A673 (cell line): ENCODE measurements at regions not wholly inside any gene's neighbourhood (a gene's known extent, or its start where the extent isn't known, plus 50 kb on each side); places are given as distances from the start of the nearest gene placed in this dataset.

ENCODE experiments used
- BruUV-seq: library from RNA; stranded (reverse); fragments of 400-500 nt; replicated peaks from 2 replicates; lab custom pipeline; 2021; lab: Mats Ljungman, UMichigan
- CTCF ChIA-PET: fragments of 300-600 bp; sonication (Branson Sonifier 250); formaldehyde crosslinking; loops from one replicate; lab custom pipeline; 2022; ENCODE audit warnings: antibody characterized with exemption; lab: Charles Lee
- POLR2A ChIA-PET: fragments of 300-600 bp; sonication (Branson Sonifier 250); formaldehyde crosslinking; loops from one replicate; lab custom pipeline; 2022; ENCODE audit warnings: antibody characterized with exemption; ENCODE audit not compliant: low non-redundant PET; lab: Charles Lee
- DNase-seq: peaks from one replicate; pipeline ENCODE4 v3.0.0-alpha.2; 2015; ENCODE audit warnings: low spot score
- H3K27ac ChIP-seq: fragments of 200-600 bp; sonication (generic); 2 replicates; pipeline ENCODE4 v1.5.1; 2016; ENCODE audit warnings: mixed run types, low read depth, mild to moderate bottlenecking, mixed read lengths, antibody characterized with exemption, low read length; ENCODE audit not compliant: poor library complexity, severe bottlenecking
- H3K27me3 ChIP-seq: fragments of 200-600 bp; sonication (generic); replicated peaks from 2 replicates; pipeline ENCODE4 v1.6.1; 2017; ENCODE audit warnings: mixed run types, low read depth, mild to moderate bottlenecking, mixed read lengths, antibody characterized with exemption, low read length; ENCODE audit not compliant: insufficient read depth, poor library complexity
- H3K36me3 ChIP-seq: fragments of 200-600 bp; sonication (generic); 2 replicates; pipeline ENCODE4 v1.6.1; 2016; ENCODE audit warnings: mixed run types, mild to moderate bottlenecking, mixed read lengths, antibody characterized with exemption, low read length; ENCODE audit not compliant: insufficient read depth, poor library complexity, severe bottlenecking
- H3K4me1 ChIP-seq: fragments of 200-600 bp; sonication (generic); 2 replicates; pipeline ENCODE4 v1.6.1; 2017; ENCODE audit warnings: mixed run types, mild to moderate bottlenecking, mixed read lengths, antibody characterized with exemption, low read length; ENCODE audit not compliant: insufficient read depth, poor library complexity, severe bottlenecking
- H3K4me3 ChIP-seq: fragments of 200-600 bp; sonication (generic); 2 replicates; pipeline ENCODE4 v1.5.1; 2016; ENCODE audit warnings: low read depth, mixed run types, mild to moderate bottlenecking, mixed read lengths, low read length; ENCODE audit not compliant: poor library complexity, severe bottlenecking
- H3K9me3 ChIP-seq: fragments of 200-600 bp; sonication (generic); 2 replicates; pipeline ENCODE4 v1.6.1; 2016; ENCODE audit warnings: mixed run types, low read depth, mild to moderate bottlenecking, mixed read lengths, antibody characterized with exemption, low read length; ENCODE audit not compliant: poor library complexity, severe bottlenecking
- CTCF ChIP-seq: fragments of 300-800, 200-600 bp; sonication (generic); conservative IDR thresholded peaks from 2 replicates; pipeline ENCODE4 v1.5.1; 2017; ENCODE audit warnings: low read depth, mild to moderate bottlenecking, antibody characterized with exemption, low read length, moderate library complexity, mixed read lengths
- EZH2 ChIP-seq: fragments of 200-600 bp; sonication (generic); IDR thresholded peaks from 2 replicates; pipeline ENCODE4 v1.6.1; 2017; ENCODE audit warnings: borderline replicate concordance, low read depth, mild to moderate bottlenecking, mixed read lengths, antibody characterized with exemption, low read length; ENCODE audit not compliant: poor library complexity, severe bottlenecking
- intact Hi-C: fragments of 100-400 bp; cut with micrococcal nuclease; formaldehyde crosslinking; loops from one replicate; pipeline ENCODE4 v1.10.0; 2022; ENCODE audit not compliant: unreplicated experiment

GRCh38 chr13:104872153-104872552 is 1663.3 kb downstream of the EFNB2 start:
- intact Hi-C loops, result no loop called here
- no peaks in the 10 kb centered on the region for H3K4me1 ChIP-seq
- H3K9me3 ChIP-seq, result no peaks in the 10 kb centered on the region
- H3K27me3 ChIP-seq, result no peaks in the 10 kb centered on the region
- H3K27ac ChIP-seq, result no peak overlapping the region
- ChIA-PET POLR2A (no interaction called here), CTCF (no interaction called here)
- no peaks in the 10 kb centered on the region for H3K36me3 ChIP-seq
- BruUV-seq, result no TSS peak
- H3K4me3 ChIP-seq, result no peak overlapping the region
- TF ChIP-seq EZH2 (no peak), CTCF (no peak)
- DNase-seq, result no peak

- H3K27me3 ChIP-seq, result no peaks in the 10 kb centered on the region
- TF ChIP-seq CTCF (no peak), EZH2 (no peak)
- H3K36me3 ChIP-seq, result no peaks in the 10 kb centered on the region
- DNase-seq, result no peak
- BruUV-seq, result no TSS peak
- no peaks in the 10 kb centered on the region for H3K9me3 ChIP-seq
- POLR2A ChIA-PET, result no interaction called here
- intact Hi-C loops, result no loop called here
- CTCF ChIA-PET, result no interaction called here
- H3K4me1 ChIP-seq, result no peaks in the 10 kb centered on the region
- no peak overlapping the region for H3K27ac ChIP-seq
- no peak overlapping the region for H3K4me3 ChIP-seq
Measured at GRCh38 chr13:104871456-104871855, 1664.0 kb downstream of the EFNB2 start.

- BruUV-seq, result no TSS peak
- intact Hi-C loops, result no loop called here
- CTCF ChIA-PET, result no interaction called here
Measured at GRCh38 chr13:104869501-104869900, 1666.0 kb downstream of the EFNB2 start.

More at GRCh38 chr13:104869501-104869900, 1666.0 kb downstream of the EFNB2 start:
- Histone ChIP-seq H3K9me3 (no peaks in the 10 kb centered on the region), H3K36me3 (no peaks in the 10 kb centered on the region), H3K4me1 (no peaks in the 10 kb centered on the region), H3K4me3 (no peak overlapping the region), H3K27ac (no peak overlapping the region), H3K27me3 (no peaks in the 10 kb centered on the region)
- no peak for TF ChIP-seq CTCF
- TF ChIP-seq EZH2, result no peak
- no peak for DNase-seq
- POLR2A ChIA-PET, result no interaction called here
